PFSK-1 (cell line): ENCODE measurements at regions not wholly inside any gene's neighbourhood (a gene's known extent, or its start where the extent isn't known, plus 50 kb on each side); places are given as distances from the start of the nearest gene placed in this dataset.

Experiments used
- FOXP2 ChIP-seq: optimal IDR thresholded peaks from 2 replicates; pipeline ENCODE3; 2011; ENCODE audit warnings: borderline replicate concordance, control low read depth, inconsistent platforms; ENCODE audit not compliant: insufficient read depth; ENCODE audit errors: extremely low read length, extremely low read depth
- POLR2AphosphoS5 ChIP-seq: IDR thresholded peaks from 2 replicates; pipeline ENCODE4 v1.6.1; 2012; ENCODE audit warnings: low read depth, mild to moderate bottlenecking, control low read depth, low read length, moderate library complexity
- SIN3A ChIP-seq: IDR thresholded peaks from 2 replicates; pipeline ENCODE4 v1.6.1; 2012; ENCODE audit warnings: mild to moderate bottlenecking, low read length, moderate library complexity, borderline replicate concordance; ENCODE audit not compliant: insufficient read depth
- TAF1 ChIP-seq: IDR thresholded peaks from 2 replicates; pipeline ENCODE4 v1.6.1; 2012; ENCODE audit warnings: low read length, control low read depth, borderline replicate concordance; ENCODE audit not compliant: insufficient read depth
- TF ChIP-seq, protein P1 (sequence below), 2 experiments: IDR thresholded peaks; 2 replicates each; pipeline versions ENCODE4 v1.6.1 to v1.8.0; 2011 to 2012; ENCODE audit warnings: low read depth in 2 of 2, low read length in 2 of 2, control low read depth in 1 of 2, inconsistent platforms in 1 of 2, mild to moderate bottlenecking in 1 of 2, moderate library complexity in 1 of 2; ENCODE audit not compliant: insufficient read depth in 1 of 2

- TF ChIP-seq FOXP2 (no peak), TAF1 (no peak), POLR2AphosphoS5 (no peak), SIN3A (no peak)
- TF ChIP-seq, protein P1, sequence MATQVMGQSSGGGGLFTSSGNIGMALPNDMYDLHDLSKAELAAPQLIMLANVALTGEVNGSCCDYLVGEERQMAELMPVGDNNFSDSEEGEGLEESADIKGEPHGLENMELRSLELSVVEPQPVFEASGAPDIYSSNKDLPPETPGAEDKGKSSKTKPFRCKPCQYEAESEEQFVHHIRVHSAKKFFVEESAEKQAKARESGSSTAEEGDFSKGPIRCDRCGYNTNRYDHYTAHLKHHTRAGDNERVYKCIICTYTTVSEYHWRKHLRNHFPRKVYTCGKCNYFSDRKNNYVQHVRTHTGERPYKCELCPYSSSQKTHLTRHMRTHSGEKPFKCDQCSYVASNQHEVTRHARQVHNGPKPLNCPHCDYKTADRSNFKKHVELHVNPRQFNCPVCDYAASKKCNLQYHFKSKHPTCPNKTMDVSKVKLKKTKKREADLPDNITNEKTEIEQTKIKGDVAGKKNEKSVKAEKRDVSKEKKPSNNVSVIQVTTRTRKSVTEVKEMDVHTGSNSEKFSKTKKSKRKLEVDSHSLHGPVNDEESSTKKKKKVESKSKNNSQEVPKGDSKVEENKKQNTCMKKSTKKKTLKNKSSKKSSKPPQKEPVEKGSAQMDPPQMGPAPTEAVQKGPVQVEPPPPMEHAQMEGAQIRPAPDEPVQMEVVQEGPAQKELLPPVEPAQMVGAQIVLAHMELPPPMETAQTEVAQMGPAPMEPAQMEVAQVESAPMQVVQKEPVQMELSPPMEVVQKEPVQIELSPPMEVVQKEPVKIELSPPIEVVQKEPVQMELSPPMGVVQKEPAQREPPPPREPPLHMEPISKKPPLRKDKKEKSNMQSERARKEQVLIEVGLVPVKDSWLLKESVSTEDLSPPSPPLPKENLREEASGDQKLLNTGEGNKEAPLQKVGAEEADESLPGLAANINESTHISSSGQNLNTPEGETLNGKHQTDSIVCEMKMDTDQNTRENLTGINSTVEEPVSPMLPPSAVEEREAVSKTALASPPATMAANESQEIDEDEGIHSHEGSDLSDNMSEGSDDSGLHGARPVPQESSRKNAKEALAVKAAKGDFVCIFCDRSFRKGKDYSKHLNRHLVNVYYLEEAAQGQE (IDR thresholded peaks at IDR 0.05; ENCODE audit: insufficient read depth in 1 of 2, low read depth in 2 of 2, low read length in 2 of 2) = no peak
These were observed 77.5 kb upstream of the MIR17HG start for GRCh38 chr13:91270031-91270430.

DNA sequence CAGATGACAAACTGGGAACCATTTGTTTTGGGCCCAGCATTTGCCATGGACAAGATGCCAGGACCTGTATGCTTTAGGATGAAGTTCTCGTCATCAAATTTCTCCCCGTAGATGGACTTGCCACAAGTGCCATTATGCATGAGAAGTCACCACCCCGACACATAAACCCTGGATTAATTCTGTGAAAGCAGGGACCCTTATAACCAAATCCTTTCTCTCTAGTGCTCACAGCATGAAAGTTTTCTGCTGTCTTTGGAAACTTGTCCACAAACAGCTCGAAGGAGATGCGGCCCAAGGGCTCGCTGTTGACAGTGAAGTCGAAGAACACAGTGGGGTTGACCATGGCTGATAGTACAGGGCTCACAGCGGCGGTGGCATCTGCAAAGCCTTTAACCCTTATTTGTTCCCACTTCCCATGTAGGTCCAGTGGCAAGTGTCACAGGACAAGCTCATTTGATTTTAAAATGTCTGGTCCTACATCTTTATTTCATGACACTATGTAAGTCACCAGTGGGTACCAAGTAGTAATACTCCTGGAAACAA lies 75.2 kb upstream of the MIR17HG start:
- TF ChIP-seq TAF1 = no peak
- no peak for TF ChIP-seq FOXP2
- TF ChIP-seq POLR2AphosphoS5 = no peak
- TF ChIP-seq, protein P1 (IDR thresholded peaks at IDR 0.05; ENCODE audit: insufficient read depth in 1 of 2, low read depth in 2 of 2, low read length in 2 of 2) = no peak

- no peak for TF ChIP-seq SIN3A
- TF ChIP-seq FOXP2 = no peak
- TF ChIP-seq, protein P1 (IDR thresholded peaks at IDR 0.05; ENCODE audit: insufficient read depth in 1 of 2, low read depth in 2 of 2, low read length in 2 of 2) = no peak
- no peak for TF ChIP-seq POLR2AphosphoS5
- TF ChIP-seq TAF1 = no peak
These were observed 73.8 kb upstream of the MIR17HG start for GRCh38 chr13:91273675-91274074.

DNA sequence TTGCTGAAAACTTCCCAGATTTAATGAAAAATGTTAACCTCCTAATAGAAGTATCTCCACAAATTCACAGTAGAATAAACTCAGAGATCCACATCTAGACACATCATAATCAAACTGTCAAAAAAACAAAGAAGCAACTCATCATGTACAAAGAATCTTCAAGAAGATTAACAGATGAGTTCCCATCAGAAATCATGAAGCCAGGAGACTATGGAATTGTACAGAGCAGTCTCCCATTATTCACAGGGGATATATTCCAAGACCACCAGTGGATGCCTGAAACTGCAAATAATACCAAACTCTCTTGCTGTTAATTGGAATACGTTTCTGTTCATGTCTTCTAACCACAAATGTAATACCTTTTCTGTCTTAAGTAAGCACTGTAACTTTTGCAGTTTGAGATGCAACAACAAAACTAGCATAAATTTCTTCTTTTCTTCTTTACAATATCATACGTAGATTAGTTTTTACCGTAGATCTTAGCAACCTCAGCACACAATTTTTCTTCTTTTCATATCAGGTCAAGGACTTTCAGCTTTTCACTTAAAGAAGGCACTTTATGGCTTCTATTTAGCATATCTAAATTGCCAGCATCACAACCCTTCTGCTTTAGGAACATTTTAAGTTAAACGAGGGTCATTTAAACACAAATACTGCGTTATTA lies 70.3 kb upstream of the MIR17HG start:
- no peak for TF ChIP-seq FOXP2
- TF ChIP-seq POLR2AphosphoS5 = no peak
- no peak for TF ChIP-seq TAF1
- TF ChIP-seq, protein P1 (IDR thresholded peaks at IDR 0.05; ENCODE audit: insufficient read depth in 1 of 2, low read depth in 2 of 2, low read length in 2 of 2) = no peak
- no peak for TF ChIP-seq SIN3A
